HG02884 (cell line): ENCODE measurements at regions not wholly inside any gene's neighbourhood (a gene's known extent, or its start where the extent isn't known, plus 50 kb on each side); places are given as distances from the start of the nearest gene placed in this dataset.

Experiments
- ATAC-seq: cut with Tn5 transposase; IDR thresholded peaks from one replicate; pipeline ENCODE4 v1.9.1; 2021; ENCODE audit warnings: mild to moderate bottlenecking, moderate library complexity; ENCODE audit not compliant: unreplicated experiment

DNA sequence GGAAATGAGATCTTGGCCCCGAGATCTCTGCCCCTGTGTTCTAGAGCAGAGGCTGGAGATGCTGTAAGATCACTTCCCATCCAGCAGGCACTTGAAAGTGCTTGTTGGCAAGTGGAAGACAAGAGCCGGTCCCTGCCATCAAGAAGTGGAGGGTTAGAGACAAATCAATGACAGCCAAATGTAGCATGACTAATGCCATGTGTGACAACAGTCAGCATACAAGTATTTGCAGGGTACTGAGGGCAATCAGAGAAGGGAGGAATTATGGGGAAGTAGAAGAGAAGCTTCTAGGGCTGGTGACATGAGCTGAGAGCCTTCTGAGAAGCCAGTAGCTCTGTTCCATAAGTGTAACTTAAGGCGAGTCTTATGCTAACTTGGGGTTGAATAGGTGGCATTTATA is 58.6 kb downstream of the TMEM17 start:
- no peak for ATAC-seq

DNA sequence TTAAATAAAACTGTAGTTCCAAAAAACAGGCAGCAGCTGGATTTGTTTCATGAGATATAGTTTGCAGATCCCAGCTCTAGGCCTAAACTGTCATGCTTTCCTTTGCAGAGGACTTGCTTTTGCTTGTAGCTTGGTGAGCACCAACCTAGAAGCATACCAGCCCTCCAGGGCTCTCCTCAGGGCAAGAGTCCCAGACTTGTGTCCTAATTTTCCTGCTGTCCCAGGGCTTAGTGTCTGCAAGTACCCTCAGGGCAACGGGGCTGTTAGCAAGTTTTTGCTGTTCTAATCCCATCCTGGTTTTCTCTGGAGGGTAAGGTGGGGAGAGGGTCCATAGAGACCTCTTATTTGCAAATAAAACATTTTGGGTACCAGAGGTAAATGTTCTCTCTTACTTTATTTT is 59.5 kb downstream of the TMEM17 start:
- no peak for ATAC-seq

- ATAC-seq: no peak
Measured at GRCh38 chr2:62443886-62444285, 62.1 kb downstream of the TMEM17 start.

DNA sequence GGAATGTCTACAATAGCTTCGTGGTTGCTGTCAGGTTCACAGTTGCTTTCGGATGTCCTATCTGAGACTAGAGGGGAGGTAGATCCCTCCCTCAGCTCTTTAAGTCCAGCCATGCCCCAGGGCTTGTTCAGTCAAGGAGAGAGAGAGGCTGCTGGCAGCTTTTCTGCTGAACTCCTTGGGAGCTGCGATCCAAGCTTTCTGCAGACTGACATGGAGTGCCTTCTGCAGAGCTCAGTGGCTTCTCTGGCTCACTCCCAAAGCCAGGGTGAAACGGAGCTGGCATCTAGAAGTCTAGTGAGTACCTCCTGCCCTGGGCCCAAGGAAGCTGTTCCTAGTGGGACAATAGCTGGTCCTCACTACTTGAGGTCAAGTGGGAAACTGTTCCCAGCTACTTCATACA is 62.5 kb downstream of the TMEM17 start:
- ATAC-seq: no peak

DNA sequence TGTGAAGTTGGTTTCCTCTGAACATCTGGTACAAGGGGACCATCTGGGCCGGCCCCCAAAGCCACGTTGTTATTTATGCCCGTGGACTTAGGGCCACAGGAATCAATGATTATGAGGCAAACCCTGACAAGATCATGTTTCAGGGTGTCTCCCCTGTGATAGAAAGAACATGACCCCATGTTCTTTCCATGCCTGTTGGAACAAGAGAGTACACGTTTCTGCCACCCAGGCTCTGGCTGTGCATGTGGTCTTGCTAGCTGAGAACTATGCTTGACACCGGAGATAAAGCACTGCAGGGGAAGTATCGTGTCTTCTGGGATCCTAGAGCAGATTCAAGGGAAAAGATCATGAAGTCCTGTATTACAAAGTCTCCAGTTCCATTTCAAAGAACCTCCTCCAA is 64.2 kb downstream of the TMEM17 start:
- no peak for ATAC-seq

DNA sequence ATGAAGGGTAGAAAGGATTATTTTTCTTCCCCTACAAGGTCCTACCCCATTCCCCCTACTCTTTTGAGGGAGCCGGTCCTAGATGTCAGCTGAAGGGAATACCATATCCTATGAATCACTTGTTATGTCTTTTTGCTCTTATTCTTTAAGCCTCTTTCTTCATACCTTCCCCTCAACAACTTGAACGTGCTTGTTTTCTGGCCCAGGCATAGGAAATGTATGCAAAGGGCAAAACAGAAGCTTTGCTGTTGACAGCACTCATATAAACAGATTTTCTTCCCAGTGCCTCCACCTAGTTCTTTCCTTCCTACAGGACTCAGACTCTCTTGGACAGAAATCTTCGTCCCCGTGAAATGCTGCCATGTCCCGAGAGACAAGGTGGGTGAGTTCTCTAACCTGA is 64.6 kb downstream of the TMEM17 start:
- ATAC-seq: no peak

GRCh38 chr2:62440281-62440946 is 65.6 kb downstream of the TMEM17 start:
- no peak for ATAC-seq

- no peak for ATAC-seq
Measured at GRCh38 chr2:62439425-62439824, 66.6 kb downstream of the TMEM17 start.

GRCh38 chr2:62437785-62438184 is 68.2 kb downstream of the TMEM17 start:
- no peak for ATAC-seq

DNA sequence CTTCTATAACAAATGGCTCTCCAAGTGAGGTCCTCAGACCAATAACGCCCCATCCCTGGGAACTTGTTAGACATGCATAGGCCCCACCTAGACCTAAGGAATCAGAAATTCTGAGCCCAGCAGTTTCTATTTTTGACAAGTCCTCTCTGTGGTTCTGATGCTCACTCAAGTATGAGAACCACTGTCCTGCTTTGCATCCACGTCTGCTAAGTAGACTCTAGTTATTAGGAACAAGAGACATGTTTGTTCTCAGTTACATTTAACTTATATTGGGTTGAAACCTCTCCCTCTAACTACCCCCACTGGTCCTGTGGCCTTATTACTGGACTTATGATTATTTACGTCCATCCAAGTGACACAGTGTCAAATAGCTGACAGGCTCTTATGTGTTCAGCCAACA is 70.3 kb downstream of the TMEM17 start:
- ATAC-seq: peak; percentile 75

DNA sequence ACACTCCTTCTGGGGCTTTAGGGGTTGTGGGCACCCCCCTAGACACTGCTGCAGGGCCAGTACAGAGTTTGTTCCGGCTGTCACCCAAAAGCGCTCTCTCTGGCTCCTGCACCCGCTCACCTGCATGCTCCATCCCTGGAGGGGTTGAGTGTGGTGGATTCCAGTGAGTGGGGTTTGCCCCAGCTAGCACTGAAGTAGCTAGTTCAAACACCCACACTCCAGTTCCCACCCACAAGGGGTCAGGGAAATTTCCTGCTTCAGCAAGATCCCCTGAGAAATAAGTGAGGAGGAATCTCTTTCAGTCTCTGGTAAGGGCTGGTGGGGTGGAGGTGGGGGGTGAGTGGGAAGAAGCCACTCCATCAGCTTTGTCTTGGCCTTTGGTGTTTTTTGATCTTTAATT is 73.6 kb downstream of the TMEM17 start:
- ATAC-seq: no peak

- no peak for ATAC-seq
Measured at GRCh38 chr2:62431512-62431911, 74.5 kb downstream of the TMEM17 start.

DNA sequence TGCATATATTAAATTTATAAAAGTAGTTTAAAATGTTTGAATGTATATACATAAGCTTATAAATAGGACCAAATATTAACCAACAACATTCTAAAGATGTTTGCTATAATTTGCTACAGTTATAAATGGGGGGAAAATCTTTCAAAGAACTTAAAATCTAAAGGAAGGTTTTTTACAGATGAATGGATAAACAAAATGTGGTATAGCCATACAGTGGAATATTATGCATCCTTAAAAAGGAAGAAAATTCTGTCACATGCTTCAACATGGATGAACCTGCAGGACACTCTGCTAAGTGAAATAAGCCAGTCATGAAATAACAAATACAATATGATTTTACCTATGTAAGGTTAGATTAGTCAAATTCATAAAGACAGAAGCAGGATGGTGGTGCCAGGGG is 75.8 kb downstream of the TMEM17 start:
- no peak for ATAC-seq

GRCh38 chr2:62427146-62427545 is 78.8 kb downstream of the TMEM17 start:
- no peak for ATAC-seq

DNA sequence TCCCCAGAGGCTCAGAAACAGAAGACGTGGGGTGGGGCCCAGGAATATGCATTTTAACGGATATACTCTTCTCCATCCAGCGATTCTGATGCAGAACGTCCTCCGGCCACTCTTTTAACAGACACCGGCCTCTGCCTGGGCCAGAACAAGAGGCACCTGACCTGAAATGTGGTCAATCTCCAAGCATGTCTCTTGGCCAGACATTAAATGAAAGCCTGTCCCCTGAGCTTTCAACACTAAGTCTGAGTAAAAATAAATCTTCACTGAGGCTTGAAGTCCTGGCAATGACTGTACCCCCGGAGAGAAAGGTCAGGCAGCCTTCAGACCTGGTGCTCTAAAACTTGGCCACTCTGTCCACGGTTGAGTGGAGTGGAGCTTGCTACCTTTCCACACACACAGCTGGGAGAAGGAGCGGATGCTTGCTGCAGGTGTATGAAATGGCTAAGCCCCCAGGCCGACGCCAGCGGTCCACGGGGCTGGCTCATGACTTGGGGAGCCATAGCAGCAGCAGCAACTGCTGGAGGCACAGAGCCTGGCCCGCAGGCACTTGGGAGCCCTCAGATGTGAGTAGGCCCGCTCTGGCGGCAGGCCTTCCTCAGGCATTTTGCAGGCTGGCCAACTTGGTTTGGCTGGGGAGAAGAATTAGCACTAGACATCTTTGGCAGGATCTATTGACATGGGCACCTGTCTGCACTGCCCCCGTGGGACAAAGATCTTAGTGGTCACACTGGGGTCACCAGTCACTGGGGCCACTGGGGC is 79.7 kb downstream of the TMEM17 start:
- no peak for ATAC-seq

GRCh38 chr2:62425684-62426083 is 80.3 kb downstream of the TMEM17 start:
- no peak for ATAC-seq

- no peak for ATAC-seq
Measured at GRCh38 chr2:62424899-62425298, 81.1 kb downstream of the TMEM17 start.

GRCh38 chr2:62423883-62424458 is 82.0 kb downstream of the TMEM17 start:
- ATAC-seq: no peak

- ATAC-seq: no peak
Measured at GRCh38 chr2:62423235-62423634, 82.8 kb downstream of the TMEM17 start.

DNA sequence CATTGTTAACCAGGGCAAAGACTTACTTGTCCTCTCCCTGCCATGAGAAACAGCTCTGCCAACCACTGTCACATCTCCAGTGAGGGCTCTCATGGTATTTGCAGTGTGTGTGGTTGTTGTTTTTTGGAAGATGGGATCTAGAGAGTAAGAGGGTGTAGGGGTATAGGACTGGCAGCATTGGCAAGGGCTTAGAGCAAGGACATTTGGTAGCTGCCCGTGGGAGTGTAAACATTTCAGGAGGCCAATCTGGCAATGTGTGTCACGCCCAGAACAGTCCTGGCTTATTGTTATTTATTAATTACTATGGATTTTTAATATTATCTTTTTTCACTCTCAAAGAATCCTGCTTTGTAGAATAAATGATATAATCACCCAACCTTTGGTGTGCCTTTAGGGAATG is 90.5 kb downstream of the TMEM17 start:
- no peak for ATAC-seq

DNA sequence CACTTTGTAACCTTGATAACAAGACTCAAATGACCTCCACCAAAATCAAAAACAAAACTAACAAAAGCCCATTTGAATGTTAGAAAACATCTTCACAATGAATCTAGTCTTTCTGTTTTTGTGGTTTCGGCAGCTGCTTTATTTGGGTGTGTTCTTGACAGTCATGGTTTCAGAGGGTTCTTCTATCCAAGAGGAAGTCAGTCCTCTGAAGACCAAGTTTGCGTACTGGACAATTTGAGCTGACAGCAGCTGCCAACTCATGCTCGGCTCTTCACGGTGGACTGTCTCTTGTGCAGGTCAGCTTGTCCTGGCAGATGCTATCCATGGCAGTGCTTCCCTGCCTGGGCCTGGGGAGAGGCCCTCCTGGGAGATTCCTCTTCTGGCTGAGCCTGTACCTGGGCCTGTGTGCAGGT is 91.0 kb downstream of the TMEM17 start:
- ATAC-seq: peak; percentile 87

GRCh38 chr2:62413116-62413663 is 92.8 kb downstream of the TMEM17 start:
- no peak for ATAC-seq
